ENCODE measurements at regions not wholly inside any gene's neighbourhood (a gene's known extent, or its start where the extent isn't known, plus 50 kb on each side); places are given as distances from the start of the nearest gene placed in this dataset.

GRCh38 chr4:30930276-30930675, 210.1 kb downstream of the PCDH7 start:
- TF ChIP-seq TAF1 (IDR thresholded peaks at IDR 0.05; ENCODE audit: low read depth, low read length) (no peak), USF2 (IDR thresholded peaks at IDR 0.05; ENCODE audit: low read length) (no peak), POLR2A (IDR thresholded peaks at IDR 0.05; ENCODE audit: control extremely low read depth in 1 of 2, low read depth in 2 of 2, low read length in 2 of 2) (no peak), CTCF (IDR thresholded peaks at IDR 0.05; ENCODE audit: control extremely low read depth in 1 of 3, insufficient read depth in 1 of 3, low read depth in 1 of 3, low read length in 3 of 3) (no peak), GABPA (IDR thresholded peaks at IDR 0.05; ENCODE audit: borderline replicate concordance, insufficient read depth, low read length) (no peak), BRCA1 (IDR thresholded peaks at IDR 0.05; ENCODE audit: low read depth, low read length) (no peak), YY1 (IDR thresholded peaks at IDR 0.05; ENCODE audit: low read depth, low read length) (no peak), RAD21 (IDR thresholded peaks at IDR 0.05 in 1 of 2, conservative IDR thresholded peaks at IDR 0.05 in 1 of 2; ENCODE audit: low read depth in 2 of 2, low read length in 2 of 2) (no peak), EGR1 (IDR thresholded peaks at IDR 0.05; ENCODE audit: borderline replicate concordance, low read depth, low read length) (no peak), CEBPB (IDR thresholded peaks at IDR 0.05; ENCODE audit: low read depth, low read length) (no peak), EP300 (IDR thresholded peaks at IDR 0.05; ENCODE audit: borderline replicate concordance in 1 of 2, low read depth in 2 of 2, low read length in 2 of 2) (no peak), CHD1 (IDR thresholded peaks at IDR 0.05; ENCODE audit: low read depth, low read length) (no peak), SUZ12 (IDR thresholded peaks at IDR 0.05; ENCODE audit: low read length) (no peak)
